Ishikawa (cell line): ENCODE measurements at regions not wholly inside any gene's neighbourhood (a gene's known extent, or its start where the extent isn't known, plus 50 kb on each side); places are given as distances from the start of the nearest gene placed in this dataset.

Experiments
- CEBPB ChIP-seq: IDR thresholded peaks from 2 replicates; pipeline ENCODE4 v1.6.1; 2012
- CREB1 ChIP-seq: IDR thresholded peaks from 2 replicates; pipeline ENCODE4 v1.6.1; 2012; ENCODE audit warnings: low read depth
- EGR1 ChIP-seq: IDR thresholded peaks from 2 replicates; pipeline ENCODE4 v1.6.1; 2012
- EP300 ChIP-seq: IDR thresholded peaks from 2 replicates; pipeline ENCODE4 v1.6.1; 2012; ENCODE audit warnings: borderline replicate concordance
- FOXM1 ChIP-seq: IDR thresholded peaks from 2 replicates; pipeline ENCODE4 v1.6.1; 2012; ENCODE audit warnings: low read depth, borderline replicate concordance
- NFIC ChIP-seq: IDR thresholded peaks from 2 replicates; pipeline ENCODE4 v1.6.1; 2012
- RAD21 ChIP-seq: IDR thresholded peaks from 2 replicates; pipeline ENCODE4 v1.6.1; 2012; ENCODE audit warnings: low read depth
- TAF1 ChIP-seq: IDR thresholded peaks from 2 replicates; pipeline ENCODE4 v1.6.1; 2012; ENCODE audit warnings: low read depth, mild to moderate bottlenecking
- TCF12 ChIP-seq: IDR thresholded peaks from 2 replicates; pipeline ENCODE4 v1.6.1; 2012; ENCODE audit warnings: low read depth
- TEAD4 ChIP-seq: IDR thresholded peaks from 2 replicates; pipeline ENCODE4 v1.6.1; 2012
- YY1 ChIP-seq: IDR thresholded peaks from 2 replicates; pipeline ENCODE4 v1.6.1; 2012; ENCODE audit warnings: low read depth
- ZBTB7A ChIP-seq: IDR thresholded peaks from 2 replicates; pipeline ENCODE4 v1.6.1; 2012; ENCODE audit warnings: low read depth
- TF ChIP-seq, protein P1 (sequence below): IDR thresholded peaks from 2 replicates; pipeline ENCODE4 v1.6.1; 2012
- TF ChIP-seq, protein P2 (sequence below): IDR thresholded peaks from 2 replicates; pipeline ENCODE4 v1.6.1; 2012; ENCODE audit warnings: low read depth, mild to moderate bottlenecking
- TF ChIP-seq, protein P3 (sequence below): IDR thresholded peaks from 2 replicates; pipeline ENCODE4 v1.6.1; 2012

DNA sequence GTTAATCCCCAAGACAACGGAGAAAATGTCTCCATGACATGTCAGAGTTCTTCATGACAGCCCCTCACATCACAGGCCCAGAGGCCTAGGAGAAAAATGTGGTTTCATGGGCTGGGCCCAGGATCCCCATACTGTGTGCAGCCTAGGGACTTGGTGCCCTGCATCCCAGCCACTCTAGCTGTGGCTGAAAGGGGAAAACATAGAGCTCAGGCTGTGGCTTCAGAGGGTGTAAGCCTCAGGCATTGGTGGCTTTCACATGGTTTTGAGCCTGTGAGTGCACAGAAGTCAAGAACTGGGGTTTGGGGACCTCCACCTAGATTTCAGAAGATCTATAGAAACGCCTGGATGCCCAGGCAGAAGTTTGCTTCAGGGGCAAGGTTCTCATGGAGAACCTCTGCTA, 122.8 kb downstream of the FHL5 start:
- TF ChIP-seq TCF12 (no peak), EGR1 (no peak), TEAD4 (no peak), ZBTB7A (no peak), RAD21 (no peak), EP300 (no peak), NFIC (no peak), TAF1 (no peak)
- TF ChIP-seq, protein P1, sequence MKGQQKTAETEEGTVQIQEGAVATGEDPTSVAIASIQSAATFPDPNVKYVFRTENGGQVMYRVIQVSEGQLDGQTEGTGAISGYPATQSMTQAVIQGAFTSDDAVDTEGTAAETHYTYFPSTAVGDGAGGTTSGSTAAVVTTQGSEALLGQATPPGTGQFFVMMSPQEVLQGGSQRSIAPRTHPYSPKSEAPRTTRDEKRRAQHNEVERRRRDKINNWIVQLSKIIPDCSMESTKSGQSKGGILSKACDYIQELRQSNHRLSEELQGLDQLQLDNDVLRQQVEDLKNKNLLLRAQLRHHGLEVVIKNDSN, result no peak
- TF ChIP-seq, protein P2, sequence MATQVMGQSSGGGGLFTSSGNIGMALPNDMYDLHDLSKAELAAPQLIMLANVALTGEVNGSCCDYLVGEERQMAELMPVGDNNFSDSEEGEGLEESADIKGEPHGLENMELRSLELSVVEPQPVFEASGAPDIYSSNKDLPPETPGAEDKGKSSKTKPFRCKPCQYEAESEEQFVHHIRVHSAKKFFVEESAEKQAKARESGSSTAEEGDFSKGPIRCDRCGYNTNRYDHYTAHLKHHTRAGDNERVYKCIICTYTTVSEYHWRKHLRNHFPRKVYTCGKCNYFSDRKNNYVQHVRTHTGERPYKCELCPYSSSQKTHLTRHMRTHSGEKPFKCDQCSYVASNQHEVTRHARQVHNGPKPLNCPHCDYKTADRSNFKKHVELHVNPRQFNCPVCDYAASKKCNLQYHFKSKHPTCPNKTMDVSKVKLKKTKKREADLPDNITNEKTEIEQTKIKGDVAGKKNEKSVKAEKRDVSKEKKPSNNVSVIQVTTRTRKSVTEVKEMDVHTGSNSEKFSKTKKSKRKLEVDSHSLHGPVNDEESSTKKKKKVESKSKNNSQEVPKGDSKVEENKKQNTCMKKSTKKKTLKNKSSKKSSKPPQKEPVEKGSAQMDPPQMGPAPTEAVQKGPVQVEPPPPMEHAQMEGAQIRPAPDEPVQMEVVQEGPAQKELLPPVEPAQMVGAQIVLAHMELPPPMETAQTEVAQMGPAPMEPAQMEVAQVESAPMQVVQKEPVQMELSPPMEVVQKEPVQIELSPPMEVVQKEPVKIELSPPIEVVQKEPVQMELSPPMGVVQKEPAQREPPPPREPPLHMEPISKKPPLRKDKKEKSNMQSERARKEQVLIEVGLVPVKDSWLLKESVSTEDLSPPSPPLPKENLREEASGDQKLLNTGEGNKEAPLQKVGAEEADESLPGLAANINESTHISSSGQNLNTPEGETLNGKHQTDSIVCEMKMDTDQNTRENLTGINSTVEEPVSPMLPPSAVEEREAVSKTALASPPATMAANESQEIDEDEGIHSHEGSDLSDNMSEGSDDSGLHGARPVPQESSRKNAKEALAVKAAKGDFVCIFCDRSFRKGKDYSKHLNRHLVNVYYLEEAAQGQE, result no peak
- TF ChIP-seq, protein P3, sequence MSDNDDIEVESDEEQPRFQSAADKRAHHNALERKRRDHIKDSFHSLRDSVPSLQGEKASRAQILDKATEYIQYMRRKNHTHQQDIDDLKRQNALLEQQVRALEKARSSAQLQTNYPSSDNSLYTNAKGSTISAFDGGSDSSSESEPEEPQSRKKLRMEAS, result no peak

DNA sequence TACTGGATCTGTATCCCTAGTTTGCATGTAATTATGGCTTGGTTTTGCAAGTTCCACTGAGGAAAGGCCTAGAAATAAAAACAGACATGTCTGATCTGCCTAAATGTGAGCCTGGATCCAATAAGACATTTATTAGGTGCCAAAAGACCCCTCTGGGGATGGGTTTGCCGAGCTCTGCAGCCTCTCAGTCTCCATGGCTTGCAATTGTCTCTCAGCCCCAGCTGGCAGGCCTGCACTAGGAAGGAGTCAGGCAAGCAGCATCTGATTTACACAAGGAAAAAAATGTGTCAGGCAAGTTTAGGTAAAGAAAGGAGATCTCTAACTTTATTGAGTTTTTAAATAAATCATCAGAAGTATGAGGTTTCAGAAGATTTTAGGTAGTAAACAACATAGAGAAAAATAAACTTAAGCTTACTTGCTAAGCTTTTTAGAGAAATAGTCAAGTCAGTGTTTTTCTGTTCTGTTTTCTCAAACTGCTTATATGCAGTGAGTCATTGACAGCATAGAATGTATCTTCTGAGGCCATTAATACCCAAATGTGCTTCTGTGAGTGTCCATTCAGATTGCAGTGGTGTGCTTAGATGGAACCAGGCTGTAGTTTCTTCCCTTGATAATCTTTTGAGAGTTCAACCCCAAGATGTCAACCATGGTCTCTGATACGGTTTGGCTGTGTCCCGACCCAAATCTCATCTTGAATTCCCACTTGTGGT, 121.0 kb downstream of the FHL5 start:
- TF ChIP-seq FOXM1 (no peak), TEAD4 (no peak), ZBTB7A (no peak), YY1 (no peak), RAD21 (no peak), CREB1 (no peak), EGR1 (no peak), NFIC (no peak), EP300 (no peak), CEBPB (no peak), TAF1 (no peak), TCF12 (no peak)
- TF ChIP-seq, protein P3, result no peak
- TF ChIP-seq, protein P2, result no peak
- TF ChIP-seq, protein P1, result no peak

DNA sequence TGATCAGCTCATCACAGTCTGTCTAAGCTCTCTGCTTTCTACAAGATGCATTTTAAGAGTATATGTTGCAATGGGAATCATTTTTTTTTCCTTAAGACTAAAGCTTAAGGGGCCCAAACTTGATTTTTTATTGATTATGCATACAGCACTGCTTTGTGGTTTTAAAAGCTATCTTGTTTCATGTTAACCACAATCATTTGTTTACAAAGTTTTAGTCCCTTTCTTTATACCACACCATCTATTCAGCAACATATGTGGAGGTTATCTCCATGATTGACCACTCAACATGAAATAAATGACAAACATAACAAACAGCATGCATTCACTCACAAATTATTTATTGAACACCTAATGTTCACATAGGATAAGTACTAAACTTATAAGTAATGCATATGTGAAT, 119.1 kb downstream of the FHL5 start:
- TF ChIP-seq, protein P2, result no peak
- no peak for TF ChIP-seq RAD21
- no peak for TF ChIP-seq TAF1
- no peak for TF ChIP-seq FOXM1
- TF ChIP-seq CREB1, result no peak
- TF ChIP-seq EGR1, result no peak
- TF ChIP-seq, protein P3, result no peak
- TF ChIP-seq, protein P1, result no peak
- no peak for TF ChIP-seq ZBTB7A
- TF ChIP-seq CEBPB, result no peak
- no peak for TF ChIP-seq EP300
- TF ChIP-seq TCF12, result no peak
- TF ChIP-seq TEAD4, result no peak
- TF ChIP-seq YY1, result no peak

DNA sequence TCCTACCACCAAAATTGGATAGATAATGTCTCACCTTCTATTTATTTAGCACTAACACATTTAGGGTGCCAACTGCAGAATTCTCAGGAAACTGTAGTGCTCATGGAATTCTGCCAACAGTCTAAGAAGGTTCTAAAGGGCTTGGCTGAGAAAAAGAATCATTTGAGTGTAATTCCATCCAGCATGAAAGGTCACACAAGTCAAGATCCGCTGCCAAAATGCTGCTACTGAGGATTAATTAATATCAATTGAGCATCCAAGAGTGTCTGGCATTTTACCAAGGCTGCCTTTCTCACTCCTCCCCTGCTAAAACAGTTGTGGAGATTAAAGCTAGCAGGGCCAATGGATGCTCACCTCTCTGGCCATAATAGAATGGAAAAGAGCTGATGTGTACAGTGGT, 112.7 kb downstream of the FHL5 start:
- no peak for TF ChIP-seq TCF12
- TF ChIP-seq NFIC, result peak; percentile 65
